ENCODE measurements at regions not wholly inside any gene's neighbourhood (a gene's known extent, or its start where the extent isn't known, plus 50 kb on each side); places are given as distances from the start of the nearest gene placed in this dataset.
"Not testable (repeated sequence)": the region's sequence is repeated elsewhere in the genome, so short reads cannot be mapped to it uniquely, and the experiment has no call there.

DNA sequence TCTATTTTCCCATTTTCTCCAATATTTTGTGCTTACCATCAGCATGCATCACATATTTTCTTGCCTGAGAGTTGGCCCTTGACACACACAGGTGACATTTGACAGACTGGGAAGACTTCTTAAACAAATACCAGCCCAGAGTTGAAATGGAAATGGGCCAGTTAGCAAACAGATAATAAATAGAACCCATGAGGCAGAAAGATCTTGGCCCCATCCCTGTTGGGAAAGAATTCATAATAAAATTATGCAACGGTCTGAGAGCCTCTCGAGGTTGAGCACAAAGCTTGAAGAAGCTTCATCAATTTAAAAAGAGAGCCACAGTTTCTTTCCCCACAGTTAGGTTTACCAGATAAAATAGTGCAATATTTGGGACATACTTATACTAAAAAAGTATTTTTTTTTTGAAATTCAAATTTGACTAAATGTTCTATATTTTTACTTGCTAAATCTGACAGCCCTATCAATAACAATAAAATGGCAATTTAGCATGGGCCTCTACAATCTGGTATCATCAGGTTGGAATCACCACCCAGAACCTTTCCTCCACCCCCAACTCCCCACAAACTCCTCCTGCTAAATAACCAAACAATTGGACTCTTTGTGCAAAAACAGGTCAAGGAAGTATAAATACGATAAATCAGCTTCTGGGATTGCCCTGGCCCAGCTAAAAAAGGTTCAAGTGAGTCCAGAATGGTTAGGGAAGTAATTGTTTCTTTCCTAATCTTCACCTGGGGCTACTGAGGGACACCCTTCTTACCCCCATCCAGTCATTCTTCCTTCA lies 129.8 kb downstream of the CD164 start:
- no peak for DNase-seq

DNA sequence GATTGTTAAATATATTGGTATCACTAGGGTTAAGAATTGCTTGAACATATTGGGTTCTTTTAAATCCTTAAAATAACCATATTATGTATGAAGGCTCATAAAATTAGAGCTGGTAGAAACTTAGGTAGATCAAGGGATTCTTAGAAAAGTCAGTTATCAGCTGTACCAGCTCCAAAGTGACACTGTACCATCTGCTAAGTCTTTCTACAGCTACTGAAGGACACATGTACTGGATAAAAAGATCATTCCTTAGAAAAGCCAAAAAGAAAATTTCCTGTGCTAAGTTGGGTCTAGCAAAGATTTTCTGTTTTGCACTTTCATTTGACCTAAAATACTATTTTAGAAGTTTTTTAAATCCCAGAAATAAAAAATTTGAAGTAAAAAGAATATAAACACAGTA lies 130.4 kb downstream of the CD164 start:
- no peak for DNase-seq

DNA sequence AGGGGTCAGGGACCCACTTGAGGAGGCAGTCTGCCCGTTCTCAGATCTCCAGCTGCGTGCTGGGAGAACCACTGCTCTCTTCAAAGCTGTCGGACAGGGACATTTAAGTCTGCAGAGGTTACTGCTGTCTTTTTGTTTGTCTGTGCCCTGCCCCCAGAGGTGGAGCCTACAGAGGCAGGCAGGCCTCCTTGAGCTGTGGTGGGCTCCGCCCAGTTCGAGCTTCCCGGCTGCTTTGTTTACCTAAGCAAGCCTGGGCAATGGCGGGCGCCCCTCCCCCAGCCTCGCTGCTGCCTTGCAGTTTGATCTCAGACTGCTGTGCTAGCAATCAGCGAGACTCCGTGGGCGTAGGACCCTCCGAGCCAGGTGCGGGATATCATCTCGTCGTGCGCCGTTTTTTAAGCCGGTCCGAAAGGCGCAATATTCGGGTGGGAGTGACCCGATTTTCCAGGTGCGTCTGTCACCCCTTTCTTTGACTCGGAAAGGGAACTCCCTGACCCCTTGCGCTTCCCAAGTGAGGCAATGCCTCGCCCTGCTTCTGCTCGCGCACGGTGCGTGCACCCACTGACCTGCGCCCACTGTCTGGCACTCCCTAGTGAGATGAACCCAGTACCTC lies 131.6 kb downstream of the CD164 start:
- DNase-seq: not testable (repeated sequence)

DNA sequence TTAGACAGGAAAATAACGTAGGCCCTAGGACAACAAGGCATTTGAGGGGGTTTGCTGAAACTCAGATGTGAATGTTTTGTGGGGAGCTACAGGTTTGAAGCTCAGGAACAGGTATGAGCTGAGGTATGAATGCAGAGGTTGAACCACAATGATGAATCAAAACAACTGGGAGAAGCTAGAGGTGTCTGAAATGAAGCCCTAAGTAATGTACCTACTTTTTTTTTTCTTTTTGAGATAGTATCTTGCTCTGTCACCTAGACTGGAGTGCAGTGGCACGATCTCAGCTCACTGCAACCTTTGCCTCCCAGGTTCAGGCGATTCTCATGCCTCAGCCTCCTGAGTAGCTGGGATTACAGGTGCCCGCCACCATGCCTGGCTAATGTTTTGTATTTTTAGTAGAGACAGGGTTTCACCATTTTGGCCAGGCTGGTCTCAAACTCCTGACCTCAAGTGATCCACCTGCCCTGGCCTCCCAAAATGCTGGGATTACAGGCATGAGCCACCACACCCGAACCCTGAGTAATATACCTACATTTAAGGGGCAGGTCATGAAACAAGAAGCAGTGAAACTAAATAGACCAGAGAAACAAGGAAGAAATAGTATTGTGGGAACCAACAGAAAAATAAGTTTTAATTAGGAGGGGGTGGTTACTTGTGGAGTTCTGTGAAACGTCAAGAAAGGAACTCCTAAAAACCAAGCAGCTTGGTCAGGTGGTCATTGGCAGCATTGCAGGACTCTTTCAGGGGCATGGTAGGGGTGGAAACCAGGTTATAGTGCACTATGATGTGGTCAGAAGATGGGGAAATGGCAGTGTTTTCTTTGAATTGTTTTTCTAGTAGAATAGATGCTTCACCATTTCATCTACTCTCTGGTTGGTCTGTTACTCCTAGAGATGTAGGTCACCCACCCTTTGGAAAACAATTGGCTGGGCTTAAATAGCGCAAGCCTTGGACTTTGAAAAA lies 138.1 kb downstream of the CD164 start:
- no peak for DNase-seq

DNA sequence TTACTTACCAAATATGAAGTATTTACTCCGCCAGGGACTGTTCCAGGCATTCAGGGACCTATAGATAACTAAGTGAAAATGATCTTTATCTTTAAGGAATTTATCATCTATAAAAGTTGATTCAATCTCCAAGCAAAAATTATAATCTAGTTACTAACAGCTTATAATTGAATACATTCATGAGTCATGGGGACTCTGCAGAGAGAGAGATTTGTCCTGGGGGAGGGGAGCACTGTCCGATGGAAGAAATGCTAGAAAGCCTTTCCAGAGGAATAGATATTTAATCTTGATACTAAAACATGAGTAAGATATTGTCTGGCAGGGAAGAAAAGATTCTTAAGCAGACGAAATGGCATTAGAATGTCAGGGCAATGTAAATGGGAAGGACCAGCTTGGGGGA lies 139.3 kb downstream of the CD164 start:
- no peak for DNase-seq

DNA sequence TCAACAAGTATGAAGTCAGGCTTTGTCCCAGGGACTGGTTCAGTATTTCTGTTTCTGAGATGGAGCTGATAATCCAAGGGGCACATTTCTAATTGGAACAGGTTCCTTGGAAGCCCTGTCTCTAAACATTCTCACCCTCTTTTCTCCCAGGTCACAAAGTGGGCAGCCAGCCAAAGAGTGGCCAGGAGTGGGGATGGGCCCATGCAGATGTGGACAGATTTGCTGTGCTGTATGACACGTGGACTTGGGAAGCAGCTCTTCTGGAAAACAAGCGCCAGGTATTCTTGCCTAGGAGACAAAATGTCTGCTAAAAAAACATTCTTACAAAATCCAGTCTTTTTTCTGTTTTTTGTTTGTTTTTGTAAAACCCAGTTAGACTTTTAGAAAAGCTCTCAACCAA lies 140.2 kb downstream of the CD164 start:
- DNase-seq: no peak

DNA sequence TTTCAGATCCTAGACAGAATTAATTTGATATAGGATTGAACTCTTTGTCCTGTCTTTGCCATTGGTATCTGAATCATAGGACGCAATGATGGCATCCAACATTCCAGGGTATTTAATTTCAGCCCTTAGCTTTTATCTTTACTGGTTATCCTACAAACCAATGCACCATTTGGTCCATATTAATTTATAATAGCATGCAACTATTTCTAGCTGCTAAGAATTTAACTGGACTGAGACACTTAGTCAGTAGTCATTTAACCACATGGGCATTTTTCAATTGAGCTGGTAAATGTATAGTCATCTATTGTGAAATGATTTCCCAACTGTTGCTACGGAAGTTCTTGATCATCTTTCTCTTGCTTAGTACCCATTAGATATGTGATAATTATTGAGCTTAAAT lies 141.1 kb downstream of the CD164 start:
- no peak for DNase-seq

DNA sequence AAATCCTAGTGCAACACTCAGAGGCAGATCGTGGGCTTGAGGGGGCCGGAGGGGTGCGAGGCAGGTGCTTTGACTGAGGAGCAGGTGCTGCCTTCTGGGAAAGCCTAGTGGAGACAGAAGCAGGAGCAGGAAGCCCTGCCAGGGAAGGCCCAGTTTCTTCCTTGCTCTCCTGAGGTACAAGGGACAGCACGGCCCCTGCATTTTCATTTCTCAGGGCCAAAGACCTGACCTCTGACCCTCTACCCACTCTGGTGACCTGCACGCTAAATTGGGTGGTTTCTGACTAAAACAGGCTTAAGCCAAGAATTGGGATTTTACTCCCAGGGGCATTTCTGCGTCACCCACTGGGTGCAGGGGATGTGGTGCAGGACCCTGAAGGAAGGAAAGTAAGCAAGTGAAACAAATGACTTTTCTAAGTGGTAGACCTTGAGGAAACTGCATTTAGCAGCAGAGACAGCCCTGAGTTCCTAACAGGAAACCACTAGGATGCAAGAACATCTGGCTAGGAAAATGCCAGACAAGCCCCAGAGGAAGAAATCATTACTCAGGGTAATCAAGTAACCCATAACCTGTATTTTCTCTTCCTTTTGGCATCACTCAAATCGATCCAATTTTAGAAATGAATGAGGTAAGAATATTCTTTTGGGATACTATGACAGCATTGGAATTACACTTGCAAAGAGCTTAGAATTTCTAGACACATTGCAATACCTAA lies 141.7 kb downstream of the CD164 start:
- no peak for DNase-seq

DNA sequence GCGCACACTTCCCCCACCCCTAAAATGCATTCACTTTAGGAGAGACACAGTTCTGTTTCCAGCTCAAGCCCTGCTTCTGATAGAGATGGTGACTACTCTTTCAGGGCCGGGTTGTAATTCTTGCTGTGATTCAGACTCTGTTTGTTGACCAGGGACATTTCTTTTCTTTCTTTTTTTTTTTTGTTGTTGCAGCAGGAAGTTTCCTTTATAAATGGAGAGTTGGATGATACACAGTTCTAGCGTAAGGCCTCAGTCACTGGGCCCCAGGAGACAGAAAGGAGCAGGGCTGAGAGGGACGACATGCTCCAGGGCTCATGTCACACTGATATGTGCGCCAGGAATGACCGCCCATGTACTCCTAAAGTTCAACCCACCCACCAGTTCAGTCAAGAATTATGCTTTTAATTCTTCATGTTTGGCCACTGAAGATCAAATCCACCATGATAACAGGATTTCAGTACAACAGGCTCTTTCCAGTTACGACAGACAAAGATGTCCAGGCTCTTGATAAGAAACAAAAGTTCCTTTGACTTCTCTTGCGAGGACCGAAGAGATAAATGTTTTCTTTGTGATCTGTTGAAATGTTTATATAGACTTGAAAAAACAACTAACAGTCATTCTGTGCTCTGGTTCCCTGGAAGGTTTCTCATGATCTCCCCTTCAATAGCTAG lies 142.5 kb downstream of the CD164 start:
- DNase-seq: no peak

DNA sequence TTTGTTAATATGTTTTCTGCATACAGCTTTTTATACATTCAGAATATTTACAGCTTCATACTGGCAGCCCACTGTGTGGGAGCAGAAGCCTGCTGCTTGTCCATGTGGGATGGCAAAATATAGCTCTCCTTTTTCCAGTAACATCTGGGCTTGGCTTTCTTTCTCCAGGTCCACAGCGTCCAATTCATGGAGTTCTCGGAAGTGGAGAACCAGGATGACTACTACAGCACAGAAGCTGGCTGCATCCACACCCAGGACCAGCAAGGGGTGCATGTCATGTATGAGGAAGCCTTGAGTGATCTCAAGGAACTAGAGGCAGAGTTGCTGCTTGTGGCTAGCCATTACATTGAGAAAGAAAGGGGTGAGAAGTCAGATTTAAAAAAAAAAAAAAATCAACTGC lies 143.1 kb downstream of the CD164 start:
- DNase-seq: no peak

DNA sequence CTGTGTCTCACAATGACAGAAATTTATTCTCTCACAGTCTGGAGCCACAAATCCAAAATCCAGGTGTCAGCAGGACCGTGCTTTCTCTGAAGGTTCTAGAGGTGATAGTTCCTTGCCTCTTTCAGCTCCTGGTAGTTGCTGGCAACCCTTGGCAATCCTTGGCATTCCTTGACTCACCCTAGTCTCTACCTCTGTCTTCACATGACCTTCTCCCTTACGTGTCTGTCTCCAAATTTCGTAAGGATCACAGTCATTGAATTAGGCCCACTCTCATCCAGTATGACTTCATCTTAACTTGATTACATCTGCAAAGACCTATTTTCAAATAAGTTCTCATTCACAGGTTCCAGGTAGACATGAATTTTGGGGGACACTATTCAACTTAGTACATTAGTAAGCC lies 143.1 kb downstream of the CEP57L1 start:
- DNase-seq: no peak

DNA sequence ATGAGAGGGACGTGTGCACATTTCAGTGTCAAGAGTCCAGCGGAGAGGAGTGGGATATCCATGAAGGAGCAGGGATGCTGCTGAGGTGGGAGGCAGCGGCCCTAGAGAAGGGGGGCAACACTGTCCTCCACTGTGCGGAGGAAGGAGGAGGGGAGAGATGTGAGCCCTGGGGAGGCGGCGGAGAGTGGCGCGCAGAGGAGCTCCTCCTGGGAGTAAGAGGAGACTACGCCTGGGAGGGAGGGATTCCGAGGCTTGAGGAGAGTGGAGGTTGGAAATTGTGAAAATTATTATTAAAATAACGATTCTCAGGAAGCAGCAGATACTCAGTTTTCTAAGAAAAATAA lies 142.7 kb downstream of the CEP57L1 start:
- no peak for DNase-seq

DNA sequence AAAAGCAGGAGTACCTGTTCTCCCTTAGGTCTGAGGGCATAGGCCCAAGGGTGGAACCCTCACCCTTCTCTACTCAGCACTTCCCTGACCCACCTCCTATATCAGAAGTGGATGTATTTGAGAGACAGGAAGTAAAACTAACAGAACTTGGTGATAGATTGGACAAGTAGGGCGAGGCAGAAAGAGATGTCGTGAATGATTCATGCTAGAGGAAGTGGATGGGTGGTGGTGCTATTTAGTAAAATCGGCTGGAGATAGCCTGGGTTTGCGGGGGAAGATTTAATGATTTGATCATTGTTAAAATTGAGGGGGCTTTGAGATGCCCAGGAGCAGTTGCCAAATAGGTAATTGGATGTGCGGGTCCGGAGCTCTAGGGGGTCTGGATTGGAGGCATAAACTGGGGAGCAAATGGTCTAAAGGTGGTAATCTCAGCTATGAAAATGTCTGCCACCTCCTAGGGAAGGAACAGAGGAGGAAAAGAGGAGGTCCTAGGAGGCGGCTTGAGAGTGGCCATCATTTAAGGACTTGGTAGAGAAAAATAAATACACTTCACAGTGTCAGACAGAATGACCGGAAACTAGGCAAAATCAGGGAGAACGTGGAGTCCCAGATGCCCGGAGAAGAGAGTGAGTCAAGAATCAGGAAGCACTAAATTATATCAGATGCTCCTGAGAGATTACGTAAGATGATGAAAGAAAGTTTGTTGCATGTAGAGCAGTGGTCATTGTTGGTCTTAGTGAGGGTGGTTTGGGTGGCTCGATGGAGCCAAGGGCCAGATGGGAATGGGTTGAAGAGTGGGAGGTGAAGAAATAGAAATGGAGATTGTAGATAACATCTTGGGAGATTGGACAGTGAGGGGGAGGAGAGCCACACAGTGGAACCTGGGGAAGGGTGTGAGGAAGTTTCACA lies 142.0 kb downstream of the CEP57L1 start:
- DNase-seq: no peak

DNA sequence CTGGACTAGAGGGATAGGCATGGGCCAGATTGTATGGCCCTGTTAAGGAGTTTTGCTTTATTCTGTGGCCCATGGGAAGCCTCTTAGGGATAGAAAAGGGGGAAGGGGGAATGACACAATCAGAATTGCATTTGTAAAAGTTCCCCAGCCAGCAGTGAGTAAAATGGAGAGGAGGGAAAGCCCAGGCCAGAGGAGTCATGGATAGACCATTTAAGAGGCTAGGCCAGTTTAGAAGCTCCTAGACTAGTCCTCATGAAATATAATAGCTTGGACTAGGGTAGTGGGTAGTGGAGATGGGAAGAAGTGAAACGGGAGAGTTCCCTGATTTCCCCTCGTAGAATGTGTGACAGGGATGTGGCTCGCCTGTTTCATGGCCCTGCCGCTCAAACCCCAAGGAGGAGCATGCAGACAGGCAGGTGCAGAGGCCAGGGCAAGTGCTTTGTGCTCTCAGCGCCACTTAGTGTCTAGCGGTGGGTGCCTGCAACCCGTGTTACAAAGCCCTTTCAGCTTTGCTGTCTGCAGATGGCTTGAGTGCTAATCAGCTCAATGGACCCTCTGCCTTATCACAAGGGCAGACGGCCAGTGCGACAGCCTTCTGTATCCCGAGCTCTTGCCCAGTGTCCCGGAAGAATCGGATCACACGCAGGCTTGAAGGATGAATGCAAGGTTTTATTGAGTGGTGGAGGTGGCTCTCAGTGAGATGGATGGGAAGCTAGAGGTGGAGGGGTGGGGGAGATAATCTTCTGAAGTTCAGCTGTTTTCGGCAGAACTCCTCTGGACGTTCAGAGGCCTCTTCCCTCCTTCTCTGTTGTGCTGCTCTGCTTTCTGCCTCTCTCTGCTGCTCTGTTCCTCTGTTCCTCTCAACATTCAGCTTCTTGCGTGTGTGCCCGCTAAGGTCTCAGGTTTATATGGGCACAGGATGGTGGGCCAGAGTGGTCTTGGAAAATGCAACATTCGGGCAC lies 141.1 kb downstream of the CEP57L1 start:
- DNase-seq: no peak

DNA sequence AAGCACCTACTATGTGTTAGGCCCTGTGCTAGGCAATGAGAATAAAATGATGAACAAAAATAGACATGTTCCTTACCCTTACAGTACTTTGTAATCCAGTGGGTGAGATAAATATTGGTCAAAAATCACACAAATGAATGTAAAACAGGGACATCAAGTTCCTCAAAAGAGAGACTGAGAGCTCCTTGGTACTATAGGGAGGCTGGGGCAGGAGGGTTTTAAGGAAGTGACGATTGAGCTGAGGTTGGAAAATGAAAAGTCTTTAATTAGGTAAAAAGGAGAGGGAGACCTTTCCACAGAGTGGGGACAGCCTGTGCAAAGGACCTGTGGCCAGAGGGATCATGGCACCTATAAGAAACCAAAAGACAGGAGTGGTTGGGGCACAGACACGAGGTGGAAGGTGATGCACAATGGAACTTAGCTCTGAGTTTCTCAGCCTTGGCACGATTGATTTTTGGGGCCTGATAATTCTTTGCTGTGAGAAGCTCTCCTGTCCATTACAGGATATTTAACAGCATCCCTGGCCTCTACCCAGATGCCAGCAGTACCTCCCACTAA lies 140.3 kb downstream of the CEP57L1 start:
- no peak for DNase-seq

DNA sequence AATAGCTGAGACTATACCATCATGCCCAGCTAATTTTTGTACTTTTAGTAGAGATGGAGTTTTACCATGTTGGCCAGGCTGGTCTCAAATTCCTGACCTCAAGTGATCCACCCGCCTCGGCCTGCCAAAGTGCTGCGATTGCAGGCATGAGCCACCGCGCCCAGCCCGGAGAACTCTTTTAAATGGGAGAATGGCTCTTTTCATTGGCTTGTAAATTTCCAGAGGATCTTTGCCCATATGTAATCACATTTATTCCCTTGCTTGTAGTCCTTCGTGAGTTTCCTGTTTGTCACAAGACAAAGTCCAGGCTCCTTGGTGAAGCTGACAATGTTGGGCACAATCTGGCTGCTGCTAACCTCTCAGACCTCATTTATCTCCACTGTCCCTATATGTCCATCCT lies 135.1 kb downstream of the CEP57L1 start:
- no peak for DNase-seq

DNA sequence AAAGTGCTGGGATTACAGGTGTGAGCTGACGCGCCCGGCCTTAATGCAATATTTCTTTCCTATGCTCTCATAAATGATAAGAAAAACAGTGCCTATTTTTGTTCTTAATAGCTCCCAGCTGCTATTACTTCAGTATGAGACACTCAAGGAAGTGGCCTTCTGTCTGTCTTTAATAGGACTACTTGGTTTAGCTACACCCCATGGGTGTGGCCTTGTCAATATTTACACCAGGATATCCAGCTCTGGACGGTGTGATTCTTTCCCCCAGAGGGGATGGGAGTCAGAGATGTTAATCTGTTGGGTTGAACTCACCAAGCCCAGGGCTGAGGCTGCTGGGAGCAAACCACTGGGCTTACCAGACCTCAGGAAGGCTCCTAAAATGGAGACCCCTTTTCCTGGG lies 134.2 kb downstream of the CEP57L1 start:
- no peak for DNase-seq

DNA sequence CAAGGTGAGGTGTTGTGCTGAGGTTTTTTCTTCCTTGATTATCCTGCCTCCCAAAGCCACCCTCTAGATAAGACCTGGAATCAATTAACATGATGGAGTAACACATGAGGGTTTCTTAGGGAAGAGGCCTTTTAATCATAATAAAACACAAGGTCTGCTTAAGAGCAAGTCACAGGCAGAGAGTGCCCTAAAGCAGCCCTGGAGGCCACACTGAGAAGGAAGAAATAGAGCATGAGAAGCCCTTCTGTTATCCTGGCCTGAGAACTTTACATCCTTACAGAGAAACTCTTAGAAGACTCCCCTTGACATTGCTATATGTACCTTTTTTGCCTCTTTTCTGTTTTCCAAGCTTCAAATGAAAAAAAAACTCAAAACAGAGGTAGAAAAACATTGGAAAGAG lies 132.3 kb downstream of the CEP57L1 start:
- DNase-seq: no peak

DNA sequence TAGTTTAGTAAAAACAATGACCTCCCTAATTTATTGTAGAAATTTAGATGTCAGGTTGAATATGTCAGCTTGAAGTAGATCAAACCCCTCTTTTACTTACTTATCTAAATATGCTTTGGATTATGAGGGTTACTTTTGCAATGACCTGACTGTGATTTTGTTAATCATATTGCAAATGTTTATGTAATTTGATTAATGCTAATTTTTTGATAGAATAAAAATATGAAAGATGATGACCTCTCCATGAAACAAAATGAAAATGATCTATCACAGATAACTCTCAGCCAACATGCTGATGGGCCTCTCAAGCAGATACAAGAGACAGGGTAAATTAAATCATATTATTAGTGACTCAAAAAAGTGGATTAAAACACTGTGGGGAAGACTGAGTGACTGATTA lies 131.0 kb downstream of the CEP57L1 start:
- DNase-seq: no peak

DNA sequence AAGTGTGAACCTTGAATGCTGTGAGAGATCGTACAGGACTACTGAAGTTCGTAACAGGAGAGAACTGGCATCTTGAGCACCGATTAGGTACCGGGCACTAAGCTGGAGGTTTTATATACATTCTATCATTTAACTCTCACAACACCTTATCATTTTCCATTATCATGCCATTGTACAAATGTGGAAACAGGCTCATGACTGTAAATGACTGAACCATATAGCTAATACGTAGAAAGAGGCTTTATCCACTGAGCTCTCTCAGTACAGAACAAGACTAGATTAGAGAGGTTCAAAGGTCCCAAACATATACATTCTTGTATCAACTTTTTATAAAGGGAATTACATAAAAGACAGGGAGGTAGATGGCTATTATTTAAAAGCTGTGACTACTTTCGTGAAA lies 130.6 kb downstream of the CEP57L1 start:
- no peak for DNase-seq
